ENCODE measurements at regions not wholly inside any gene's neighbourhood (a gene's known extent, or its start where the extent isn't known, plus 50 kb on each side); places are given as distances from the start of the nearest gene placed in this dataset.

GRCh38 chr4:83748711-83749110 lies 212.8 kb downstream of the GPAT3 start:
- H3K4me1 ChIP-seq (ENCODE audit: control insufficient read depth, insufficient read depth, low read length) = no peaks in the 10 kb centered on the region
- in situ Hi-C loops (cut with MboI) = no loop called here
- intact Hi-C loops (cut with micrococcal nuclease; ENCODE audit: unreplicated experiment) = no loop called here
- RAD21 ChIA-PET (ENCODE audit: unreplicated experiment) = interaction anchor here (0.6 kb wide), 1 partner anchor 330 kb away, joined by 3 read pairs; no protein-coding TSS in a partner anchor
- WGBS (ENCODE audit: insufficient coverage, insufficient replicate concordance, low lambda C conversion rate, missing lambda C conversion rate) = 75% methylated on average over 2 of the region's 2 CpGs
- H3K4me3 ChIP-seq = no peak overlapping the region
- H3K36me3 ChIP-seq (ENCODE audit: control insufficient read depth in 2 of 2, insufficient read depth in 2 of 2, low read length in 1 of 2) = no peaks in the 10 kb centered on the region
- H3K9me3 ChIP-seq (replicated peaks; ENCODE audit: control insufficient read depth, insufficient read depth, low read length) = no peaks in the 10 kb centered on the region
- H3K27me3 ChIP-seq (replicated peaks in 1 of 2; ENCODE audit: control insufficient read depth in 2 of 2, insufficient read depth in 2 of 2, low read length in 1 of 2) = no peaks in the 10 kb centered on the region; a peak in 1 of 4 replicates
- H4K20me1 ChIP-seq (ENCODE audit: control insufficient read depth, insufficient read depth) = no peaks in the 10 kb centered on the region
- POLR2A ChIA-PET = no interaction called here
- BruUV-seq (replicated peaks) = no TSS peak
- no peak for ATAC-seq
- TF ChIP-seq NFYB (IDR thresholded peaks at IDR 0.05; ENCODE audit: insufficient read depth, low read depth, low read length) (no peak), MEF2A (IDR thresholded peaks at IDR 0.05; ENCODE audit: insufficient read depth, low read depth, low read length) (no peak), SP1 (IDR thresholded peaks at IDR 0.05; ENCODE audit: low read depth, low read length) (no peak), ZNF207 (IDR thresholded peaks at IDR 0.05; ENCODE audit: borderline replicate concordance) (no peak), RELB (IDR thresholded peaks at IDR 0.05; ENCODE audit: low read depth) (no peak), RB1 (IDR thresholded peaks at IDR 0.05; ENCODE audit: borderline replicate concordance) (no peak), SMAD5 (IDR thresholded peaks at IDR 0.05; ENCODE audit: low read depth) (no peak), TARDBP (IDR thresholded peaks at IDR 0.05; ENCODE audit: borderline replicate concordance) (no peak), NR2F1 (conservative IDR thresholded peaks at IDR 0.05) (no peak), BACH1 (IDR thresholded peaks at IDR 0.05; ENCODE audit: borderline replicate concordance) (no peak), HDAC6 (IDR thresholded peaks at IDR 0.05; ENCODE audit: unreplicated experiment) (no peak)
- TF ChIP-seq, protein P1, sequence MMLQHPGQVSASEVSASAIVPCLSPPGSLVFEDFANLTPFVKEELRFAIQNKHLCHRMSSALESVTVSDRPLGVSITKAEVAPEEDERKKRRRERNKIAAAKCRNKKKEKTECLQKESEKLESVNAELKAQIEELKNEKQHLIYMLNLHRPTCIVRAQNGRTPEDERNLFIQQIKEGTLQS (IDR thresholded peaks at IDR 0.05; ENCODE audit: borderline replicate concordance, extremely low read depth, low read depth, low read length) = no peak
- no peak overlapping the region for H3K27ac ChIP-seq (ENCODE audit: control insufficient read depth, insufficient read depth)
- no peak overlapping the region for H3K4me2 ChIP-seq (ENCODE audit: control insufficient read depth, insufficient read depth)
- CTCF ChIA-PET = interaction anchor here (0.8 kb wide), 1 partner anchor 250 kb away, joined by 3 read pairs; no protein-coding TSS in a partner anchor
- no peak for FAIRE-seq
- SMC1A ChIA-PET (ENCODE audit: uncharacterized antibody, unreplicated experiment) = no interaction called here
- DNase-seq (ENCODE audit: low read depth, low spot score) = no peak
- no peak overlapping the region for H2AFZ ChIP-seq (ENCODE audit: control insufficient read depth, low read depth, low read length)
- no peak overlapping the region for H3K9ac ChIP-seq (ENCODE audit: control insufficient read depth, insufficient read depth, low read length)
- no peaks in the 10 kb centered on the region for H3K79me2 ChIP-seq (ENCODE audit: control insufficient read depth, insufficient read depth, low read length)
